Spinal cord (tissue), 9 donors: ENCODE measurements at regions not wholly inside any gene's neighbourhood (a gene's known extent, or its start where the extent isn't known, plus 50 kb on each side); places are given as distances from the start of the nearest gene placed in this dataset.

Source experiments
- DNase-seq, 6 donors: peaks; one replicate each; pipeline versions ENCODE4 v3.0.0 to v3.0.0-alpha.2; 2013 to 2015; ENCODE audit warnings: low spot score in 6 of 6, low read depth in 4 of 6
- H3K27ac ChIP-seq: one replicate; pipeline ENCODE4 v1.5.1; 2013; ENCODE audit warnings: low read depth, low read length, control low read depth
- H3K27me3 ChIP-seq: one replicate; pipeline ENCODE4 v1.6.1; 2013; ENCODE audit warnings: low read length; ENCODE audit not compliant: control insufficient read depth, insufficient read depth
- H3K36me3 ChIP-seq: one replicate; pipeline ENCODE4 v1.6.1; 2013; ENCODE audit warnings: low read length; ENCODE audit not compliant: control insufficient read depth, insufficient read depth
- H3K4me1 ChIP-seq: one replicate; pipeline ENCODE4 v1.6.1; 2013; ENCODE audit warnings: low read length; ENCODE audit not compliant: control insufficient read depth, insufficient read depth
- H3K4me3 ChIP-seq: one replicate; pipeline ENCODE4 v1.5.1; 2013; ENCODE audit warnings: low read depth, low read length, control low read depth
- H3K9me3 ChIP-seq: one replicate; pipeline ENCODE4 v1.6.1; 2013; ENCODE audit warnings: low read length; ENCODE audit not compliant: control insufficient read depth, insufficient read depth
- WGBS: methylation state at CpG from one replicate; pipeline ENCODE4 v1.1.5; 2013; ENCODE audit warnings: missing lambda C conversion rate; ENCODE audit not compliant: insufficient coverage; 5-methylcytosine and 5-hydroxymethylcytosine counted together
- donor health status: healthy.

- H3K4me1 ChIP-seq: peaks cover 9% of the 10 kb centered on the region
- H3K27me3 ChIP-seq: no peaks in the 10 kb centered on the region
- no peaks in the 10 kb centered on the region for H3K36me3 ChIP-seq
- no peaks in the 10 kb centered on the region for H3K9me3 ChIP-seq
- no peak overlapping the region for H3K4me3 ChIP-seq
- WGBS: 67% methylated on average over 2 of the region's 4 CpGs
- no peak for DNase-seq
- no peak overlapping the region for H3K27ac ChIP-seq
These were observed 165.1 kb downstream of the DAD1 start for GRCh38 chr14:22423958-22424357.

DNA sequence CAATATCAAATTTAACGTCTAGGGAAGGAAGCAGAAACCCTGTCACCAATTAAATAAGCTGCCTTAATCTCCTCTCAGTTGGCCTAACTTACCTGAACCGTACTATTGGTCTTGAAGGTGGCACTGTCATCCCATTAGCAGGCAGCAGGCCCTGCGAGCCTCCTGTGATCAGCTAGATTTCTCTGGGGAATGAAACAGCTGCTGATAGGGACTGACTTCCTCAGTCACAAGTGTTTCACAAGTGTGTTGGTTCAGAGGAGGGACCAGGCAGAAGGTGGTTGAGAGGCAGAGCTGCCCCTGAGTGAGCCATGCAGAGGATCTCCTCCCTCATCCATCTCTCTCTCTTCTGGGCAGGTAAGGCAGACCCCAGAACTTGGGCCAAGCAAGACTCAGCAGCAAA is 166.8 kb downstream of the DAD1 start:
- H3K4me3 ChIP-seq: no peak overlapping the region
- no peaks in the 10 kb centered on the region for H3K36me3 ChIP-seq
- no peaks in the 10 kb centered on the region for H3K4me1 ChIP-seq
- WGBS: 100% methylated on average over 3 of the region's 3 CpGs
- no peaks in the 10 kb centered on the region for H3K9me3 ChIP-seq
- H3K27ac ChIP-seq: no peak overlapping the region
- no peak for DNase-seq
- H3K27me3 ChIP-seq: no peaks in the 10 kb centered on the region

DNA sequence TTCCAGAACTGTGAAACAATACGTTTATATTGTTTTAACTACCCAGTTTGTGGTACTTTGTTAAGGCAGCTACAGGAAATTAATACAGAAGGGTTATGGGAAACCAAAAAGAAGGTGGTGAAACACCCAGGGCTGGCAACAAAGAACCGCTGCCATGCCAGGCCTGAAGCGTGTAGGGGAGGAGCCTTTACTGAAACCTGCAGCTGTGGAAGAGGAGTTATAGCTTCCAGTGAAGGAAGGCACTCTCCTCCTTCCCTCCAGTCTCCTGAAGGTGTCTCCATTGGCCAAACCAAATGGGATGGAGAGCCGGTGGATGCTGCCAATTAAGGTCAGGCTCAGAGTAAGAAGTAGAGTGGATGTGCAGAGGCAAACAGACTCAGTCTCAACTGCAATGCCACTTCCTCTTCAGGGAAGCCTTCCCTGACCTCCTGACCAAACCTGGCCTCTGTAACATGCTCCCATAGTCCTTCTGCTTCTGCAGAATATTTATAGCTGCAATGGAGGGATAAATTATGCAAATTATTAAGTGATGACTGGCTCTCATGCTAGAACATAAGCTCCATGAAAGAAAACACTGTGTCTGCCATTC is 168.3 kb downstream of the DAD1 start:
- H3K36me3 ChIP-seq: no peaks in the 10 kb centered on the region
- DNase-seq: no peak
- H3K4me3 ChIP-seq: no peak overlapping the region
- 94% methylated on average over 2 of the region's 4 CpGs for WGBS
- H3K9me3 ChIP-seq: no peaks in the 10 kb centered on the region
- H3K27ac ChIP-seq: no peak overlapping the region
- H3K27me3 ChIP-seq: no peaks in the 10 kb centered on the region
- H3K4me1 ChIP-seq: no peaks in the 10 kb centered on the region

DNA sequence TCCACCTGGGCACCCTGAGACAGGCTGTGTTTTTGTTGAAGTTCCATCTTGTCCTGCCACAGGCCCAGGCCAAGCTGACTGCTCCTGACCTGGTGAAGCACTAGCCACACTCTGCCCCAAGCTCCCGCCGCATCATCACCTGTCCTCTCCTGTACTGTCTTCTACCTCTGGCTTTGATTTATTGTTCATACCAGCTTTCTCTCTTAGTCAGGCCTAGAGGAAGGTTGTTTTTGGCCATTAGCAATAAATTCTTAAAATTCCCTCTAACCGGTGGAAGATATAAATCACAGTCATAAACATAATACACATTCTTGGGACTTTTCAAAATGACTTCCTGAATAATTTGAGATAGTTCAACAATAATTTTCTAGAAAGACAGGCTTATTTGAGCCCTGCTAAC is 169.4 kb downstream of the DAD1 start:
- Histone ChIP-seq H3K27me3 (no peaks in the 10 kb centered on the region), H3K36me3 (no peaks in the 10 kb centered on the region), H3K9me3 (no peaks in the 10 kb centered on the region), H3K27ac (no peak overlapping the region), H3K4me3 (no peak overlapping the region), H3K4me1 (no peaks in the 10 kb centered on the region)
- DNase-seq: no peak
- no CpG with 5 or more reads among the region's 3 CpGs for WGBS

GRCh38 chr14:22418631-22419030 is 170.4 kb downstream of the DAD1 start:
- 24% methylated on average over 3 of the region's 5 CpGs for WGBS

GRCh38 chr14:22417914-22418313 is 171.1 kb downstream of the DAD1 start:
- 100% methylated on average over 1 of the region's 5 CpGs for WGBS
- DNase-seq: no peak
- Histone ChIP-seq H3K27me3 (no peaks in the 10 kb centered on the region), H3K27ac (no peak overlapping the region), H3K9me3 (no peaks in the 10 kb centered on the region), H3K4me1 (peaks cover 4% of the 10 kb centered on the region), H3K4me3 (no peak overlapping the region), H3K36me3 (no peaks in the 10 kb centered on the region)

More at GRCh38 chr14:22418631-22419030, 170.4 kb downstream of the DAD1 start:
- H3K4me1 ChIP-seq: no peaks in the 10 kb centered on the region
- no peaks in the 10 kb centered on the region for H3K9me3 ChIP-seq
- no peaks in the 10 kb centered on the region for H3K27me3 ChIP-seq
- no peaks in the 10 kb centered on the region for H3K36me3 ChIP-seq
- no peak overlapping the region for H3K4me3 ChIP-seq
- no peak overlapping the region for H3K27ac ChIP-seq
- no peak for DNase-seq

DNA sequence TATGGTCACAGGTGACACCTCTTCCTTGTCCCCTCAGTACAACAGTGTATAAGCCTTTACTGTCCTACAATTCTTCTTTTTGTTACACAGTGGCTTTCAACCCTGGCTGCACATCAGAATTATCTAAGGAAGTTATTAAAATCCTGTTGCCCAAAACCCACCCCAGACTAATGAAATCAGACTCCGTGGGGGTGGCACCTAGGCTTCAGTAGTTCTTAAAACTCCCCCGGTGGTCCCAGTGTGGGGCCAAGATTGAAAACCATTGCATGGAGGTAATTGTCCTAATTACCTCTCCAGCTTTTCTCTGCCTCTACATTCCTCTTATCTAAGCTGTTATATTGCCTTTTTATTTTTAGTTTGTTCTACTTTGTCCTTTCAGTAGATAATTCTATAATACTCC is 172.8 kb downstream of the DAD1 start:
- Histone ChIP-seq H3K36me3 (no peaks in the 10 kb centered on the region), H3K27ac (no peak overlapping the region), H3K27me3 (no peaks in the 10 kb centered on the region), H3K4me1 (peaks cover 5% of the 10 kb centered on the region), H3K9me3 (no peaks in the 10 kb centered on the region), H3K4me3 (no peak overlapping the region)
- DNase-seq: peak in 1 of 6 donors; percentile 32
- WGBS: 40% methylated on average over 1 of the region's 2 CpGs

- no peak for DNase-seq
- no CpG with 5 or more reads among the region's 1 CpG for WGBS
These were observed 173.4 kb downstream of the DAD1 start for GRCh38 chr14:22415605-22415959.

DNA sequence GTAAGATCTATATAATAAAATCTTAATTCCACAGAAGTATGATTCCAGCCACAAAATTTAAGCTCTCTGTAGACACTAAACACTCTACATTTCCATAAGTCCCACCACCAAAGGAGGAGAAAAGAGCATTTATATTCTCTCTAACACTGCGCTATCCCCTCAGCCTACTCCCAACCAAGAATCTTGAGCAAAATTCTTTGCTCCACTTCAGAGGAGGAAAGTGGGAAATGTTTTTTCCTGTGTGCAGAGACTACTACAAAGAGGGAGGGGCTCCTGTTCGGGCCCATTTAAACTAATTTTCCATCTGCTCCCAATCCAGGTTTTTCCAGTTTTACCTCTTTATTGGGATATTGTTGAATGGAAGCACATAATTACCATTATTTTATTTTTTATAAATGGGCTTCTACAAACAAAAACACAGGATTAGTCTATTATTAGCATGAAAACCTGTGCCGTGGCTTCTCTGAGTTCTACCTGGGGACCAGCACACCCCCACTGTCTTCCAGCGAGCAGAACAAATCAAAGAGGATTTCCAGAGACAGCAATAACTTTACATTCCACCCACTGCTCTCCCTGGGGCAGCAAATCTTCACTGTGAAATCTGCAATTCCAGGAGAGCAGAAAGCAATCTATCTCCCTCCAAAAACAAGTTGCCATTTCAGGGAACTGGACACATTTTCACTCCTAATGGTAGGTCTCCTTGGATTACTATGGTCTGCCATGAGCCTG is 174.0 kb downstream of the DAD1 start:
- Histone ChIP-seq H3K27me3 (no peaks in the 10 kb centered on the region), H3K9me3 (no peaks in the 10 kb centered on the region), H3K27ac (no peak overlapping the region), H3K4me3 (no peak overlapping the region), H3K4me1 (peaks cover 5% of the 10 kb centered on the region), H3K36me3 (no peaks in the 10 kb centered on the region)
- peak in 1 of 6 donors; percentile 65 for DNase-seq
- WGBS: 67% methylated on average over 1 of the region's 4 CpGs

More at GRCh38 chr14:22415605-22415959, 173.4 kb downstream of the DAD1 start:
- no peaks in the 10 kb centered on the region for H3K36me3 ChIP-seq
- peaks cover 5% of the 10 kb centered on the region for H3K4me1 ChIP-seq
- no peak overlapping the region for H3K27ac ChIP-seq
- H3K4me3 ChIP-seq: no peak overlapping the region
- H3K9me3 ChIP-seq: no peaks in the 10 kb centered on the region
- no peaks in the 10 kb centered on the region for H3K27me3 ChIP-seq

DNA sequence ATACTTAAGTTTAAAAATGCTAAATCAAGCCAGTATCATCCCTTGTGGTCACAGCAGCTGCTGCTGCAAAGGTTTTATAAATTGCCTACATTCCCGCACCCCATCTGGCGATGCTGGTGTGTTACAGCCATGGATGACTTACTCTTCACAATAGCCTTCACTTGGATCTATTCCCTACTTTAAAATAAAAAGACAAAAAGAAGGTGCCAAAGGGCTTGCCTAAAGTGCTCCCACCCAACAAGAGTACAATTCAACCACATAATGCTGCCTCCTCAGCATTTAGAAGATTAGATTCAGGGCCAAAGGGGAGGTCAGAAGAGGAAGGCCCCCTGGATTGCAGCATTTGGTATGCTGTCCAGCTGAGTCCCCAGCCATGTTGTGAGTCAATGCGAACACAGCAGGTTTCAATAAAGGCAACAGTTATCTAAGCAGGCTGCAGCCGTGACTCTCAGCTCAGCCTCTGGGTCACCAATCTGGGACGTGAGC is 176.1 kb downstream of the DAD1 start:
- no peaks in the 10 kb centered on the region for H3K27me3 ChIP-seq
- H3K36me3 ChIP-seq: no peaks in the 10 kb centered on the region
- H3K4me1 ChIP-seq: peaks cover 5% of the 10 kb centered on the region
- no peaks in the 10 kb centered on the region for H3K9me3 ChIP-seq
- DNase-seq: peak in 2 of 6 donors; percentile 58 to 91
- H3K27ac ChIP-seq: no peak overlapping the region
- H3K4me3 ChIP-seq: no peak overlapping the region
- 29% methylated on average over 4 of the region's 5 CpGs for WGBS
